WTC11 (cell line): ENCODE measurements at regions not wholly inside any gene's neighbourhood (a gene's known extent, or its start where the extent isn't known, plus 50 kb on each side); places are given as distances from the start of the nearest gene placed in this dataset.

Source experiments
- ATAC-seq: fragments of 200-7000 bp; cut with Tn5 transposase; 2 replicates; pipeline ENCODE4 v1.10.0; 2021; ENCODE audit warnings: mild to moderate bottlenecking, moderate library complexity
- CTCF ChIA-PET: fragments of 300-600 bp; sonication (Branson Sonifier 250); formaldehyde crosslinking; loops from one replicate; lab custom pipeline; 2021; ENCODE audit warnings: antibody characterized with exemption; lab: Charles Lee
- POLR2A ChIA-PET: fragments of 350-600 bp; sonication (Branson Sonifier 250); formaldehyde crosslinking; loops from one replicate; lab custom pipeline; 2021; ENCODE audit warnings: antibody characterized with exemption; lab: Charles Lee
- DNase-seq: peaks from one replicate; pipeline ENCODE4 v3.0.0; 2021; ENCODE audit warnings: low spot score
- H3K27ac Mint-ChIP-seq: 2 replicates; pipeline ENCODE4 v1.8.0; 2021; ENCODE audit warnings: mixed read lengths
- H3K27me3 Mint-ChIP-seq: 2 replicates; pipeline ENCODE4 v1.8.0; 2021; ENCODE audit warnings: low read depth, mild to moderate bottlenecking, moderate library complexity, mixed read lengths
- H3K36me3 Mint-ChIP-seq: 2 replicates; pipeline ENCODE4 v1.8.0; 2021; ENCODE audit warnings: mixed read lengths
- H3K4me1 Mint-ChIP-seq: 2 replicates; pipeline ENCODE4 v1.8.0; 2022; ENCODE audit warnings: mixed read lengths
- H3K4me3 Mint-ChIP-seq: 2 replicates; pipeline ENCODE4 v1.8.0; 2021; ENCODE audit warnings: mild to moderate bottlenecking, moderate library complexity, mixed read lengths
- H3K9me3 Mint-ChIP-seq: 2 replicates; pipeline ENCODE4 v1.8.0; 2021; ENCODE audit warnings: mixed read lengths
- CBFB ChIP-seq: sonication (generic); formaldehyde crosslinking; IDR thresholded peaks from 2 replicates; pipeline ENCODE4 v1.8.1; 2022; ENCODE audit warnings: mild to moderate bottlenecking, low read depth, missing genetic modification reagents
- ELF4 ChIP-seq: sonication (generic); formaldehyde crosslinking; IDR thresholded peaks from 2 replicates; pipeline ENCODE4 v1.8.1; 2022; ENCODE audit warnings: low read depth, mild to moderate bottlenecking, moderate library complexity, missing genetic modification reagents
- FOXP1 ChIP-seq: sonication (generic); formaldehyde crosslinking; IDR thresholded peaks from 2 replicates; pipeline ENCODE4 v1.8.0; 2022; ENCODE audit warnings: missing genetic modification reagents, mild to moderate bottlenecking, moderate library complexity, borderline replicate concordance
- HMGA2 ChIP-seq: fragments of 250-450 bp; sonication (Bioruptor Pico); IDR thresholded peaks from 2 replicates; pipeline ENCODE4 v1.4.0; 2021; ENCODE audit warnings: mild to moderate bottlenecking, moderate library complexity
- KAT7 ChIP-seq: sonication (generic); formaldehyde crosslinking; IDR thresholded peaks from 2 replicates; pipeline ENCODE4 v1.8.1; 2023; ENCODE audit warnings: missing genetic modification reagents, mild to moderate bottlenecking, borderline replicate concordance
- NFATC4 ChIP-seq: fragments of 250-450 bp; sonication (Bioruptor Pico); IDR thresholded peaks from 2 replicates; pipeline ENCODE4 v1.9.0; 2021; ENCODE audit warnings: mild to moderate bottlenecking
- NFYB ChIP-seq: sonication (generic); formaldehyde crosslinking; conservative IDR thresholded peaks from 2 replicates; pipeline ENCODE4 v1.8.0; 2022; ENCODE audit warnings: low read depth, missing genetic modification reagents
- NR2C2 ChIP-seq: sonication (generic); formaldehyde crosslinking; IDR thresholded peaks from 2 replicates; pipeline ENCODE4 v1.8.0; 2022; ENCODE audit warnings: mild to moderate bottlenecking, missing genetic modification reagents
- TEAD4 ChIP-seq: sonication (generic); formaldehyde crosslinking; IDR thresholded peaks from 2 replicates; pipeline ENCODE4 v1.8.0; 2022; ENCODE audit warnings: mild to moderate bottlenecking, missing genetic modification reagents
- USF1 ChIP-seq: sonication (generic); formaldehyde crosslinking; IDR thresholded peaks from 2 replicates; pipeline ENCODE4 v1.8.0; 2022; ENCODE audit warnings: mild to moderate bottlenecking, missing genetic modification reagents
- ZNF232 ChIP-seq: sonication (generic); formaldehyde crosslinking; IDR thresholded peaks from 2 replicates; pipeline ENCODE4 v1.8.0; 2022; ENCODE audit warnings: mild to moderate bottlenecking, missing genetic modification reagents
- ZNF263 ChIP-seq: sonication (generic); formaldehyde crosslinking; IDR thresholded peaks from 2 replicates; pipeline ENCODE4 v1.8.1; 2022; ENCODE audit warnings: low read depth, mild to moderate bottlenecking, moderate library complexity, missing genetic modification reagents
- ZNF416 ChIP-seq: fragments of 250-450 bp; sonication (Bioruptor Pico); IDR thresholded peaks from 2 replicates; pipeline ENCODE4 v1.9.0; 2021; ENCODE audit warnings: mild to moderate bottlenecking, inconsistent platforms
- ZNF512 ChIP-seq: sonication (generic); formaldehyde crosslinking; IDR thresholded peaks from 2 replicates; pipeline ENCODE4 v1.8.1; 2022; ENCODE audit warnings: missing genetic modification reagents, borderline replicate concordance
- ZNF671 ChIP-seq: fragments of 250-450 bp; sonication (Bioruptor Pico); IDR thresholded peaks from 2 replicates; pipeline ENCODE4 v1.8.0; 2021; ENCODE audit warnings: mild to moderate bottlenecking
- TF ChIP-seq, protein P1 (sequence below): sonication (generic); formaldehyde crosslinking; conservative IDR thresholded peaks from 2 replicates; pipeline ENCODE4 v1.8.1; 2023; ENCODE audit warnings: mild to moderate bottlenecking, low read depth, missing genetic modification reagents, moderate library complexity
- TF ChIP-seq, protein P2 (sequence below): sonication (generic); formaldehyde crosslinking; IDR thresholded peaks from 2 replicates; pipeline ENCODE4 v1.8.0; 2022; ENCODE audit warnings: mild to moderate bottlenecking, missing genetic modification reagents
- TF ChIP-seq, protein P3 (sequence below): sonication (generic); formaldehyde crosslinking; IDR thresholded peaks from 2 replicates; pipeline ENCODE4 v1.8.1; 2023; ENCODE audit warnings: mild to moderate bottlenecking, missing genetic modification reagents, moderate library complexity
- TF ChIP-seq, protein P4 (sequence below): fragments of 250-450 bp; sonication (Bioruptor Pico); IDR thresholded peaks from 2 replicates; pipeline ENCODE4 v1.9.0; 2021; ENCODE audit warnings: mild to moderate bottlenecking
- TF ChIP-seq, protein P5 (sequence below): fragments of 200-600 bp; IDR thresholded peaks from 2 replicates; pipeline ENCODE4 v1.8.0; 2022; ENCODE audit warnings: antibody characterized with exemption

GRCh38 chr6:156450421-156450820, 326.8 kb upstream of the ARID1B start:
- peaks cover 4% of the 10 kb centered on the region; the same call in 1 of the 2 replicates for H3K4me1 Mint-ChIP-seq
- ChIA-PET CTCF (no interaction called here), POLR2A (no interaction called here)
- H3K36me3 Mint-ChIP-seq = no peaks in the 10 kb centered on the region
- no peaks in the 10 kb centered on the region for H3K27me3 Mint-ChIP-seq
- DNase-seq = no peak
- H3K4me3 Mint-ChIP-seq = no peak overlapping the region
- no peak overlapping the region for H3K27ac Mint-ChIP-seq
- no peak for ATAC-seq
- TF ChIP-seq KAT7 (CRISPR knock-in tag) (no peak), ELF4 (CRISPR knock-in tag) (no peak), HMGA2 (CRISPR knock-in tag) (no peak), ZNF671 (CRISPR knock-in tag) (no peak), ZNF416 (no peak), NFYB (CRISPR knock-in tag) (no peak), NFATC4 (CRISPR knock-in tag) (no peak), USF1 (CRISPR knock-in tag) (no peak), ZNF232 (CRISPR knock-in tag) (no peak), NR2C2 (no peak), ZNF512 (CRISPR knock-in tag) (no peak), TEAD4 (CRISPR knock-in tag) (no peak), ZNF263 (CRISPR knock-in tag) (no peak), FOXP1 (no peak), CBFB (CRISPR knock-in tag) (no peak)
- TF ChIP-seq, protein P1, sequence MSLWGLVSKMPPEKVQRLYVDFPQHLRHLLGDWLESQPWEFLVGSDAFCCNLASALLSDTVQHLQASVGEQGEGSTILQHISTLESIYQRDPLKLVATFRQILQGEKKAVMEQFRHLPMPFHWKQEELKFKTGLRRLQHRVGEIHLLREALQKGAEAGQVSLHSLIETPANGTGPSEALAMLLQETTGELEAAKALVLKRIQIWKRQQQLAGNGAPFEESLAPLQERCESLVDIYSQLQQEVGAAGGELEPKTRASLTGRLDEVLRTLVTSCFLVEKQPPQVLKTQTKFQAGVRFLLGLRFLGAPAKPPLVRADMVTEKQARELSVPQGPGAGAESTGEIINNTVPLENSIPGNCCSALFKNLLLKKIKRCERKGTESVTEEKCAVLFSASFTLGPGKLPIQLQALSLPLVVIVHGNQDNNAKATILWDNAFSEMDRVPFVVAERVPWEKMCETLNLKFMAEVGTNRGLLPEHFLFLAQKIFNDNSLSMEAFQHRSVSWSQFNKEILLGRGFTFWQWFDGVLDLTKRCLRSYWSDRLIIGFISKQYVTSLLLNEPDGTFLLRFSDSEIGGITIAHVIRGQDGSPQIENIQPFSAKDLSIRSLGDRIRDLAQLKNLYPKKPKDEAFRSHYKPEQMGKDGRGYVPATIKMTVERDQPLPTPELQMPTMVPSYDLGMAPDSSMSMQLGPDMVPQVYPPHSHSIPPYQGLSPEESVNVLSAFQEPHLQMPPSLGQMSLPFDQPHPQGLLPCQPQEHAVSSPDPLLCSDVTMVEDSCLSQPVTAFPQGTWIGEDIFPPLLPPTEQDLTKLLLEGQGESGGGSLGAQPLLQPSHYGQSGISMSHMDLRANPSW (CRISPR knock-in tag) = no peak
- TF ChIP-seq, protein P2, sequence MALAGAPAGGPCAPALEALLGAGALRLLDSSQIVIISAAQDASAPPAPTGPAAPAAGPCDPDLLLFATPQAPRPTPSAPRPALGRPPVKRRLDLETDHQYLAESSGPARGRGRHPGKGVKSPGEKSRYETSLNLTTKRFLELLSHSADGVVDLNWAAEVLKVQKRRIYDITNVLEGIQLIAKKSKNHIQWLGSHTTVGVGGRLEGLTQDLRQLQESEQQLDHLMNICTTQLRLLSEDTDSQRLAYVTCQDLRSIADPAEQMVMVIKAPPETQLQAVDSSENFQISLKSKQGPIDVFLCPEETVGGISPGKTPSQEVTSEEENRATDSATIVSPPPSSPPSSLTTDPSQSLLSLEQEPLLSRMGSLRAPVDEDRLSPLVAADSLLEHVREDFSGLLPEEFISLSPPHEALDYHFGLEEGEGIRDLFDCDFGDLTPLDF = no peak
- TF ChIP-seq, protein P3, sequence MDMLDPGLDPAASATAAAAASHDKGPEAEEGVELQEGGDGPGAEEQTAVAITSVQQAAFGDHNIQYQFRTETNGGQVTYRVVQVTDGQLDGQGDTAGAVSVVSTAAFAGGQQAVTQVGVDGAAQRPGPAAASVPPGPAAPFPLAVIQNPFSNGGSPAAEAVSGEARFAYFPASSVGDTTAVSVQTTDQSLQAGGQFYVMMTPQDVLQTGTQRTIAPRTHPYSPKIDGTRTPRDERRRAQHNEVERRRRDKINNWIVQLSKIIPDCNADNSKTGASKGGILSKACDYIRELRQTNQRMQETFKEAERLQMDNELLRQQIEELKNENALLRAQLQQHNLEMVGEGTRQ (CRISPR knock-in tag) = no peak
- TF ChIP-seq, protein P4, sequence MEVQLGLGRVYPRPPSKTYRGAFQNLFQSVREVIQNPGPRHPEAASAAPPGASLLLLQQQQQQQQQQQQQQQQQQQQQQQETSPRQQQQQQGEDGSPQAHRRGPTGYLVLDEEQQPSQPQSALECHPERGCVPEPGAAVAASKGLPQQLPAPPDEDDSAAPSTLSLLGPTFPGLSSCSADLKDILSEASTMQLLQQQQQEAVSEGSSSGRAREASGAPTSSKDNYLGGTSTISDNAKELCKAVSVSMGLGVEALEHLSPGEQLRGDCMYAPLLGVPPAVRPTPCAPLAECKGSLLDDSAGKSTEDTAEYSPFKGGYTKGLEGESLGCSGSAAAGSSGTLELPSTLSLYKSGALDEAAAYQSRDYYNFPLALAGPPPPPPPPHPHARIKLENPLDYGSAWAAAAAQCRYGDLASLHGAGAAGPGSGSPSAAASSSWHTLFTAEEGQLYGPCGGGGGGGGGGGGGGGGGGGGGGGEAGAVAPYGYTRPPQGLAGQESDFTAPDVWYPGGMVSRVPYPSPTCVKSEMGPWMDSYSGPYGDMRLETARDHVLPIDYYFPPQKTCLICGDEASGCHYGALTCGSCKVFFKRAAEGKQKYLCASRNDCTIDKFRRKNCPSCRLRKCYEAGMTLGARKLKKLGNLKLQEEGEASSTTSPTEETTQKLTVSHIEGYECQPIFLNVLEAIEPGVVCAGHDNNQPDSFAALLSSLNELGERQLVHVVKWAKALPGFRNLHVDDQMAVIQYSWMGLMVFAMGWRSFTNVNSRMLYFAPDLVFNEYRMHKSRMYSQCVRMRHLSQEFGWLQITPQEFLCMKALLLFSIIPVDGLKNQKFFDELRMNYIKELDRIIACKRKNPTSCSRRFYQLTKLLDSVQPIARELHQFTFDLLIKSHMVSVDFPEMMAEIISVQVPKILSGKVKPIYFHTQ (CRISPR knock-in tag) = no peak
- TF ChIP-seq, protein P5, sequence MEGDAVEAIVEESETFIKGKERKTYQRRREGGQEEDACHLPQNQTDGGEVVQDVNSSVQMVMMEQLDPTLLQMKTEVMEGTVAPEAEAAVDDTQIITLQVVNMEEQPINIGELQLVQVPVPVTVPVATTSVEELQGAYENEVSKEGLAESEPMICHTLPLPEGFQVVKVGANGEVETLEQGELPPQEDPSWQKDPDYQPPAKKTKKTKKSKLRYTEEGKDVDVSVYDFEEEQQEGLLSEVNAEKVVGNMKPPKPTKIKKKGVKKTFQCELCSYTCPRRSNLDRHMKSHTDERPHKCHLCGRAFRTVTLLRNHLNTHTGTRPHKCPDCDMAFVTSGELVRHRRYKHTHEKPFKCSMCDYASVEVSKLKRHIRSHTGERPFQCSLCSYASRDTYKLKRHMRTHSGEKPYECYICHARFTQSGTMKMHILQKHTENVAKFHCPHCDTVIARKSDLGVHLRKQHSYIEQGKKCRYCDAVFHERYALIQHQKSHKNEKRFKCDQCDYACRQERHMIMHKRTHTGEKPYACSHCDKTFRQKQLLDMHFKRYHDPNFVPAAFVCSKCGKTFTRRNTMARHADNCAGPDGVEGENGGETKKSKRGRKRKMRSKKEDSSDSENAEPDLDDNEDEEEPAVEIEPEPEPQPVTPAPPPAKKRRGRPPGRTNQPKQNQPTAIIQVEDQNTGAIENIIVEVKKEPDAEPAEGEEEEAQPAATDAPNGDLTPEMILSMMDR = no peak
- H3K9me3 Mint-ChIP-seq = 0 out of 2 replicates have a peak, but pooled peaks cover 9% of the 10 kb centered on the region
